ENCODE measurements at regions not wholly inside any gene's neighbourhood (a gene's known extent, or its start where the extent isn't known, plus 50 kb on each side); places are given as distances from the start of the nearest gene placed in this dataset.

DNA sequence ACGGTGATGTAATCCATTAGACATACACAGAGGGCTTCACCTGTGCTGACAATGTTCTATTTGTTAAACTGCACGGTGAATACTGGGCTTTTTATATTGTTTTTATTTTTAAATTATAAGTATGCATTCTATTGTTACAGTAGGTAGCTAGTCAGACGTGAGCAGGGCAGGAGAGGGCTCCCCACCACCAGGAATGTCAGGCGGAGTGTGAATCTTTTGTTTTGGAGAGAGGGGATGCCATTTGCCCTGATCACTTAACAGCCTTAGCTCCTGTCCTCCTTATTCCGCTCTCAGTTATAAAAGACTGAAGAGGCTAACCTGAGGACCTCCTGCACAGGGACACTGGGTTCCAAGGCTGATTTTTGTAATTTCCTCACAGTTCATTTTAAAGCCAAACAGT, 151.6 kb upstream of the TAPT1 start:
- TF ChIP-seq, protein P1, sequence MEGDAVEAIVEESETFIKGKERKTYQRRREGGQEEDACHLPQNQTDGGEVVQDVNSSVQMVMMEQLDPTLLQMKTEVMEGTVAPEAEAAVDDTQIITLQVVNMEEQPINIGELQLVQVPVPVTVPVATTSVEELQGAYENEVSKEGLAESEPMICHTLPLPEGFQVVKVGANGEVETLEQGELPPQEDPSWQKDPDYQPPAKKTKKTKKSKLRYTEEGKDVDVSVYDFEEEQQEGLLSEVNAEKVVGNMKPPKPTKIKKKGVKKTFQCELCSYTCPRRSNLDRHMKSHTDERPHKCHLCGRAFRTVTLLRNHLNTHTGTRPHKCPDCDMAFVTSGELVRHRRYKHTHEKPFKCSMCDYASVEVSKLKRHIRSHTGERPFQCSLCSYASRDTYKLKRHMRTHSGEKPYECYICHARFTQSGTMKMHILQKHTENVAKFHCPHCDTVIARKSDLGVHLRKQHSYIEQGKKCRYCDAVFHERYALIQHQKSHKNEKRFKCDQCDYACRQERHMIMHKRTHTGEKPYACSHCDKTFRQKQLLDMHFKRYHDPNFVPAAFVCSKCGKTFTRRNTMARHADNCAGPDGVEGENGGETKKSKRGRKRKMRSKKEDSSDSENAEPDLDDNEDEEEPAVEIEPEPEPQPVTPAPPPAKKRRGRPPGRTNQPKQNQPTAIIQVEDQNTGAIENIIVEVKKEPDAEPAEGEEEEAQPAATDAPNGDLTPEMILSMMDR (IDR thresholded peaks at IDR 0.05), result no peak
- no peak for TF ChIP-seq POLR2A (IDR thresholded peaks at IDR 0.05)
